Psoas muscle (tissue), 7 donors: ENCODE measurements at regions not wholly inside any gene's neighbourhood (a gene's known extent, or its start where the extent isn't known, plus 50 kb on each side); places are given as distances from the start of the nearest gene placed in this dataset.

Experiments
- ATAC-seq, 4 donors: fragments of 200-7000 bp; cut with Tn5 transposase; one replicate each; pipeline ENCODE4 v1.9.1; 2020; ENCODE audit warnings: moderate library complexity in 3 of 4, mild to moderate bottlenecking in 2 of 4
- DNase-seq, 2 donors: peaks; one replicate each; pipeline ENCODE4 v3.0.0-alpha.2; 2020
- H3K27ac ChIP-seq: fragments of 200-600 bp; one replicate; pipeline ENCODE4 v1.8.0; 2022
- H3K27me3 ChIP-seq, 3 donors: fragments of 200-600 bp in 1 of 3; one replicate each; pipeline versions ENCODE4 v1.6.1 to v1.8.0; 2013 to 2022; ENCODE audit warnings: low read length in 2 of 3, mild to moderate bottlenecking in 2 of 3, moderate library complexity in 1 of 3; ENCODE audit not compliant: insufficient read depth in 3 of 3
- H3K36me3 ChIP-seq, 2 donors: fragments of 200-600 bp in 1 of 2; one replicate each; pipeline versions ENCODE4 v1.6.1 to v1.8.0; 2013 to 2022; ENCODE audit warnings: low read depth in 1 of 2, mild to moderate bottlenecking in 1 of 2, moderate library complexity in 1 of 2; ENCODE audit not compliant: insufficient read depth in 1 of 2
- H3K4me1 ChIP-seq: fragments of 200-600 bp; one replicate; pipeline ENCODE4 v1.8.0; 2022
- H3K4me3 ChIP-seq: fragments of 200-600 bp; one replicate; pipeline ENCODE4 v1.8.0; 2022; ENCODE audit warnings: mild to moderate bottlenecking
- H3K9me3 ChIP-seq: fragments of 200-600 bp; one replicate; pipeline ENCODE4 v1.8.0; 2022
- WGBS, 3 donors: extraction: QIAGEN DNeasy Blood & Tissue Kit; methylation state at CpG; one replicate each; pipeline versions ENCODE4 v1.1.6 to v1.1.7; 2013; 5-methylcytosine and 5-hydroxymethylcytosine counted together
- intact Hi-C, 2 donors: fragments of 100-400 bp; cut with DNase I; formaldehyde crosslinking; loops; one replicate each; pipeline versions ENCODE4 v1.11.0 to v1.14.2; 2022
- TF ChIP-seq, protein P1 (sequence below): fragments of 200-600 bp; IDR thresholded peaks from one replicate; pipeline ENCODE4 v1.8.0; 2022; ENCODE audit warnings: antibody characterized with exemption
- donor health status: healthy with polysubstance abuse.
- donor health status: DM: no; HTN: no; CAD: no; lungs with moderate emphysema.
- donor health status: Bipolar disorder and iron deficiency.
- donor health status: healthy.
- donor health status: DM: yes; HTN: yes; CAD: no.
- donor health status: DM: no; HTN: no; CAD: no.
- donor health status: DM: yes; HTN: yes; CAD: no.

DNA sequence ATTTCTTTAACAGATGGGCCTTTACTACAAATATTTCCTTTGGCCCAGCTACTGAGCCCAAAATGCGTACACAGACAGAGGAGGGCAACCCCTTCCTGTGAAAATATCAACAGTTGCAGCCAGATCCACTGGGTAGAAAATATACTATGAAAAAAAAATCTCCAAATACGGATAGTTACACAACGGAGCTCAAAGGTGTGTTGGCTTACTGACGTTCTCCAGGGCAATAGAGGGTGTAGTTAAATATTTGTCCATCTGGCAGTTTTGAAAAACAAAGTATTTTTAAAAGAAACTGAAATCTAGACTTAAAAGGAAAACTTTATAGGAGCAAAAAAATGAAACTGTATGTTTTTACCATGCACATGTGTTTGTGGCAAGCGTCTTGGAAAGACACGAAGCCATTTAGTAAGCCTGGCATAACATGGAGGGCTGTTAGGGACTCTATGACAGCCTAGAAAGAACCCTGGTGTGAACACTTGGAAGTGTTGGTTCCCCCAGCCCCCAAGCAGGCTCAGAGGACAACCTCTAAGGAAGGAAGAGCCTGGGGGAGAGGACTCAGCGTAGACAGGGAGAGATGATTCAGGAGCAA, 157.8 kb upstream of the TRPM3 start:
- H3K9me3 ChIP-seq, result no peaks in the 10 kb centered on the region
- H3K27ac ChIP-seq, result no peak overlapping the region
- TF ChIP-seq, protein P1, sequence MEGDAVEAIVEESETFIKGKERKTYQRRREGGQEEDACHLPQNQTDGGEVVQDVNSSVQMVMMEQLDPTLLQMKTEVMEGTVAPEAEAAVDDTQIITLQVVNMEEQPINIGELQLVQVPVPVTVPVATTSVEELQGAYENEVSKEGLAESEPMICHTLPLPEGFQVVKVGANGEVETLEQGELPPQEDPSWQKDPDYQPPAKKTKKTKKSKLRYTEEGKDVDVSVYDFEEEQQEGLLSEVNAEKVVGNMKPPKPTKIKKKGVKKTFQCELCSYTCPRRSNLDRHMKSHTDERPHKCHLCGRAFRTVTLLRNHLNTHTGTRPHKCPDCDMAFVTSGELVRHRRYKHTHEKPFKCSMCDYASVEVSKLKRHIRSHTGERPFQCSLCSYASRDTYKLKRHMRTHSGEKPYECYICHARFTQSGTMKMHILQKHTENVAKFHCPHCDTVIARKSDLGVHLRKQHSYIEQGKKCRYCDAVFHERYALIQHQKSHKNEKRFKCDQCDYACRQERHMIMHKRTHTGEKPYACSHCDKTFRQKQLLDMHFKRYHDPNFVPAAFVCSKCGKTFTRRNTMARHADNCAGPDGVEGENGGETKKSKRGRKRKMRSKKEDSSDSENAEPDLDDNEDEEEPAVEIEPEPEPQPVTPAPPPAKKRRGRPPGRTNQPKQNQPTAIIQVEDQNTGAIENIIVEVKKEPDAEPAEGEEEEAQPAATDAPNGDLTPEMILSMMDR, result no peak
- H3K4me1 ChIP-seq, result no peaks in the 10 kb centered on the region
- H3K4me3 ChIP-seq, result no peak overlapping the region
- ATAC-seq (no peak), DNase-seq (no peak)
- H3K36me3 ChIP-seq, result no peaks in the 10 kb centered on the region
- intact Hi-C loops, result no loop called here
- no peaks in the 10 kb centered on the region for H3K27me3 ChIP-seq
- WGBS, 3 donors, result 55 to 64% (median 62%) methylated on average over 7 of the region's 7 CpGs

DNA sequence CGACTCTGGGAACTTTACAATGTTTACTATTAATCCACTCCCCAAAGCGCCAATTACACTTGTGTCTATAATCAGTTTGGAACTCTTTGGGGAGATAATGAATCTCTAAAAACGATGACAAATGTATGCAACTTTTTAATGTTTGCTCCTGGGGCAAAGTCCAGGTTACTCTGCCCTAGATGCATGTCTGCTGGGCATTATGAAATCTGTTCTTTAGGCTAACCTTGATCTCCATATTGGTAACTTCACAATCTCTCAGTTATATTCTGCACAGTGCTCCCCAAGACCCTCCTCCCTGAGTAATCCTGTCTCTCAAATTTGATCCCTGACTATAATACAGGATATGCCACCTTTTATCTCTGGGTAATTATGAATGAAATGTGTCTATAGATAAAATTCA, 152.2 kb upstream of the TRPM3 start:
- Histone ChIP-seq H3K4me3 (no peak overlapping the region), H3K27ac (no peak overlapping the region), H3K27me3 (no peaks in the 10 kb centered on the region), H3K4me1 (no peaks in the 10 kb centered on the region), H3K36me3 (no peaks in the 10 kb centered on the region), H3K9me3 (no peaks in the 10 kb centered on the region)
- intact Hi-C loops, result no loop called here
- WGBS, 3 donors, result 75 to 81% (median 78%) methylated on average over 3 of the region's 3 CpGs
- ATAC-seq (no peak), DNase-seq (no peak)
- TF ChIP-seq, protein P1, result no peak

DNA sequence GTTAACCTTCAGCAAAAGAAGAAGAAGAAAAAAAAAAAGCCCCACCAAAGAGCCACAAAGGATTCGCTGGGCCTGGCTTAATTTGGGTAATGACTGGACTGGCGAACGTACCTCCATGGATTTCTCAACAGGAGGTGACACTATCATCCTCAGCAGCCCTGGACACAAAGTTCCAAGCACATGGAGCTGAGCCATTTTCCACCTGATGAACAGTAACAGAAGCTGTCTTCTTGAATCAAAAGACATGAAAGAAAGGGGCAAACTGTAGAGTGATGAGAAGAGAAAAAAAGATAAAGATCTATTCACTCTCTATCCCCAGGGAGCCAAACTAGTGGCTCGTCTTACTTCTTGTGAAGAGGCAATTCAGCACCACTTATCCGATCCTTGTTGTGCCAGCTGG, 150.2 kb upstream of the TRPM3 start:
- ATAC-seq (no peak), DNase-seq (no peak)
- H3K9me3 ChIP-seq, result no peaks in the 10 kb centered on the region
- H3K4me3 ChIP-seq, result no peak overlapping the region
- H3K27ac ChIP-seq, result no peak overlapping the region
- intact Hi-C loops, result no loop called here
- H3K27me3 ChIP-seq, result no peaks in the 10 kb centered on the region
- TF ChIP-seq, protein P1, result no peak
- H3K36me3 ChIP-seq, result no peaks in the 10 kb centered on the region
- no peaks in the 10 kb centered on the region for H3K4me1 ChIP-seq
- whole genome bisulfite sequencing, 3 donors, result 53 to 62% (median 58%) methylated on average over 5 of the region's 5 CpGs

DNA sequence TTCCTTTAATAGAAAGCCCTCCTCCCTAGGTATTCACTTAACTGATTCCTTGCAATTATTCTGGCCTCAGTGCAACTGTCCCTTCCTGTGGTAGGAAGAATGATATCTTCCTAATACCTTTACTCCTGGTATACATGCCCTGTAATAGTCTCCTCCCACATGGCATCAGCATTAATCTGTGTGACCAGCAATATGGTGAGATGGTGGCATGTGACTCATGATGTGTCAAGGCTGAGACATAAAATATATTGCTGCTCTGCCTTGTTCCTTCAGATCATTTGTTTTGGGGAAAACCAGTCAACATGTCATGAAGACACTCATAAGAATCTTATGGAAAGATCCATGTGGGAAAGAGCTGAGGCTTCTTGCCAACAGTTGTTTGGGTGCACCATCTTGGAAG, 149.1 kb upstream of the TRPM3 start:
- DNase-seq, result no peak
- H3K4me3 ChIP-seq, result no peak overlapping the region
- TF ChIP-seq, protein P1, result no peak
- H3K36me3 ChIP-seq, result no peaks in the 10 kb centered on the region
- H3K9me3 ChIP-seq, result no peaks in the 10 kb centered on the region
- no peak overlapping the region for H3K27ac ChIP-seq
- ATAC-seq, result no peak
- intact Hi-C loops, result no loop called here
- H3K4me1 ChIP-seq, result no peaks in the 10 kb centered on the region
- no peaks in the 10 kb centered on the region for H3K27me3 ChIP-seq

DNA sequence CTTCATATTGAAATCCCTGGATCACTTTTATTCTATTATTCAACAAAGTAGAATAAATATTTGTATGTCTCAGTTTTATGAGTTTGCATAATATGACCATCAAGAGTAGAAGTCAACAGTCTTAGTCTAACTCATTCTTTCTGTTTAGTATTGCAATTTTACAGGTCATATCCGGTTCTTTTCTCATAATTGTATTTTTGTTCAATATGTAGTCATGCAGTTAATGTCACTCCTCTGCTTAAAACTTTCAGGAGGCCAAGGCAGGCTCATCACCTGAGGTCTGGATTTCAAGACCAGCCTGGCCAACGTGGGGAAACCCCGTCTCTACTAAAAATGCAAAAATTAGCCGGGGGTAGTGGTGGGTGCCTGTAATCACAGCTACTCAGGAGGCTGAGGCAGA, 148.4 kb upstream of the TRPM3 start:
- 84 to 86% (median 84%) methylated on average over 4 of the region's 4 CpGs for WGBS, 3 donors
- Histone ChIP-seq H3K9me3 (no peaks in the 10 kb centered on the region), H3K27ac (no peak overlapping the region), H3K4me3 (no peak overlapping the region), H3K27me3 (no peaks in the 10 kb centered on the region), H3K36me3 (no peaks in the 10 kb centered on the region), H3K4me1 (no peaks in the 10 kb centered on the region)
- TF ChIP-seq, protein P1, result no peak
- no peak for ATAC-seq
- DNase-seq, result no peak
- intact Hi-C loops, result no loop called here
